ENCODE measurements at regions not wholly inside any gene's neighbourhood (a gene's known extent, or its start where the extent isn't known, plus 50 kb on each side); places are given as distances from the start of the nearest gene placed in this dataset. TPM values are rescaled to one million over a fixed set of nuclear protein-coding genes. Genes with fewer than 3 reads are reported as not detected.

GRCh38 chr3:163019260-163019659, 1522.7 kb downstream of the OTOL1 start:
- no peak for DNase-seq

- DNase-seq = no peak
Observed at GRCh38 chr3:163033652-163034051, 1537.0 kb downstream of the OTOL1 start.

- DNase-seq = no peak
Observed at GRCh38 chr3:163039636-163040035, 1543.0 kb downstream of the OTOL1 start.

DNA sequence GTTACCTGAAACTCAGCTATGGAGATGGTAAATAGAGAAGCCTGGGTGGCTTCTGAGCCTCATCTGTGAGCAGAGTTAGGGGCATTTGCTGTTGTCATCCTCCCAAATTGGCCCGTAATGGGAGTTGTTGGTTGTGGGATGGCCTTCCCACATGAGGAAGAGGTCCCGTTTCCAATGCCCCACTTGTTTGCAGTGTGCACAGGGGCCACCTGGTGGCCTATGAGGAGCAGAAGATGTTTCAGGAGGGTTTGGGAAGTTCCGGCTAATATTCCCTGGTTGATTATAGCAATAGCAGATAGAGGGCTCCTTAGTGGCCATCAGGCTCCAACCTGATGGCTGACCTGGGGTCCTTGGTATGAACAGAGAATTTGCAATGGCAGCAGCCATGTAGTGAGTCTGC, 1546.5 kb downstream of the OTOL1 start:
- DNase-seq = no peak

DNA sequence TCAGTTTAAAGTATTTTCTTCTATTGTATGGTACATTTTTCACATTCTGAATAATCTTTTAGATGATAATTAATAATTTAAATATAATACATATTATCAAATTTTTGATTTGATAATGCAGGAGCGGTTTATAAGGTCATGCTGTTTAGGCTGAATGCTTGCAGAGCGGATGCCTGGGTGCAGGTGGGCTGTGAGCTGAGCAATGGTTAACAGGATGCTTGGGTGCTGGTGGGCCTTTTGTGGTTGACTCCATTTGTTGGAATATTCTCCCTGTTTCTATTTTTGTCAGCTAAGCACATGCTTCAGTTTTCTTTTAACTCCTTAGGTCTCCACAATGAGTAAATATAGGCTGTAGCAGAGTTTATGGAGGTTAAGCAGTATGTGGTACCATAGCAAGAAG, 1549.3 kb downstream of the OTOL1 start:
- DNase-seq = no peak

DNA sequence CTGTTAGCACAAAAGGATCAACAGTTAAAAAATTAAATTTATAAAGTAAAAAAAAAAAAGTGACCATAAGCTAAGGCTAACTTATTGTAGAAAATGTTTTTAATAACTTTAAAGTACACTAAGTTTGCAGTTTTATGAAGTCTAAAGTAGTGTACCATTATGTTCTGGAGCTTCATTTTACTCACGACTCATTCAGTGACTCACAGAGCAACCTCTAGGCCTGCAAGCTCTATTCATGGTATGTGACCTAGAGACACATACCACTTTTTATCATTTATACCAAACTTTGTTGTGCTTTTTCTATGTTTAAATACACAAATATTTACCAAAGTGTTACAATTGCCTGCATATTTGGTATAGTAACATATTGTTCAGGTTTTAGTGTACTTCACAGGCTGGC, 1552.3 kb downstream of the OTOL1 start:
- DNase-seq = no peak

DNA sequence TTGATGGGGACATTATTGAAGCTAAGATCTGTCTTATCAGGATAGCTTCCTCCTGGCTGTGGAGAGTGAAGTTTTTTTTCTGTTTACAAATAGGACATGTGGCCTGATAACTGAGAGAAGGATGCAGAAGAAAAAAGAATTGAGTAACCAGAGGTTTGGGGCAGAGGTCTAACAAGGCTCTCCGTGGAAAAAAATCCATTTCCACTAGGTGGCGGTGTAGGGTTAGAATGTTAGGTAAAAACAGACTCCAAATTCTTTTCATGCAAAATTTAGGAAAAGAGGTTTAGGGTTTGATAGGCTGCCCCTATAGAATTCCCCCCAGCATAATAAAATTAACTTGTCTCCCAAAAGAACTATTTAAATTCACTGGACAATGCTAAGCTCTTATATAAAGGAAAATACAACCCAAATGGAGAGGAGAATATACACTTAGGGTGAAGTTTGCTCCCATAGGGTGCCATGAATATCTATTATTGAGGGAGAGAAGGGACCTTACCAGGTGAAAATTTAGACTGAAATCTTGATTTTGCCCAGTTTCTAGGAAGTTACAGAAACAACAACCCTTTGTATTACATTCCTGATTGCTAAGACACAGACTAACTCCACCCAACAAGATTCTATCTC, 1560.4 kb downstream of the OTOL1 start:
- no peak for DNase-seq

- DNase-seq = no peak
Observed at GRCh38 chr3:163058031-163058854, 1561.6 kb downstream of the OTOL1 start.

DNA sequence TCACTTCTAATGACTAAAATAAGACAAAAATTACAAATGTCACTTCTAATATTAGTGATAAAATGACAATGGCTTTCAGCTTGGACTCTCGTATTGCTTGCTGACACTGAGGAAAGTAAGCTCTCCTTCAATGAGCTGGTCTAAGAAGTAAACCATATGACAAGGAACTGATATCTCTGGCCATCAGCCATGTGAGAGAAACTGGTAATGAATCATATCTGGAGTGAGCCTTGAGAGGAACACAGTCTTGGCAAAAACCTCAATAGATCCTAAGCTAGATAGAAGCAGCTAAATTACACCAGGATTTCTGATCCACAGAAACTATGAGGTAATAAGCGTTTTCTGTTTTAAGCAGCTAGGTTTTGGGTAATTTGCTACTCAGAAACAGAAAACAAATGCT, 1575.1 kb downstream of the OTOL1 start:
- no peak for DNase-seq

Small RNA genes lying in the stretch of these regions (small RNA-seq; reads per million reads assigned to genes)
- gene AC128716.1 = not detected

All from occipital lobe (tissue), 2 donors.